ENCODE measurements at regions not wholly inside any gene's neighbourhood (a gene's known extent, or its start where the extent isn't known, plus 50 kb on each side); places are given as distances from the start of the nearest gene placed in this dataset.

DNA sequence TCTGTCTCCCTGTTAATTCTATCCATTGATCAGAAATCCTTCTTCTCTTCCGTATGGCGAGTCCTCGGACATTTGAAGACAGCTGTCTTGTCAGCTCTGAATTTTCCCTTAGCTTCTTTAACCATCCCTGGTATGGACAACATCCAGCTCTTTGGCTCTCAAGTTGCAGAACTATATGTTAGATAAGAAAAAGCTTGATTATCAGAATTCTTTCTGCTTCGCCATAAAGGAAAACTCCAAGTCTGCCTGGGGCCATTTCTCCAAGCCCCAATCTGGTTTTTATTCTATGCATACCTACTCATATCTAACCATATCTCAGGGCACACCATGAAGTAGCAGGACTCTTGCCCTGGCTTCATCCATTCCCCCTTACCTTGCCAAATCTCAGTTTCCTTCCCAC is 215.7 kb upstream of the TMC3 start:
- no peaks in the 10 kb centered on the region for H3K9me3 ChIP-seq (ENCODE audit: insufficient read depth, low read depth, low read length)
- no peak overlapping the region for H3K4me3 ChIP-seq (ENCODE audit: low read length)
- WGBS = 95% methylated on average over 4 of the region's 4 CpGs
- H3K27ac ChIP-seq (ENCODE audit: low read depth, low read length) = no peak overlapping the region
- H3K27me3 ChIP-seq (ENCODE audit: insufficient read depth, low read length) = no peaks in the 10 kb centered on the region
- no peak overlapping the region for H3K9ac ChIP-seq (ENCODE audit: low read depth, low read length)
- H3K36me3 ChIP-seq (ENCODE audit: insufficient read depth, low read length) = no peaks in the 10 kb centered on the region
- no peaks in the 10 kb centered on the region for H3K4me1 ChIP-seq (ENCODE audit: insufficient read depth, low read length)

- 93% methylated on average over 7 of the region's 7 CpGs for WGBS
- H3K27ac ChIP-seq (ENCODE audit: low read depth, low read length) = no peak overlapping the region
- no peak overlapping the region for H3K4me3 ChIP-seq (ENCODE audit: low read length)
These were observed 201.6 kb upstream of the TMC3 start for GRCh38 chr15:81575436-81576123.

GRCh38 chr15:81573098-81573746 is 199.2 kb upstream of the TMC3 start:
- Histone ChIP-seq H3K4me1 (ENCODE audit: insufficient read depth, low read length) (no peaks in the 10 kb centered on the region), H3K9ac (ENCODE audit: low read depth, low read length) (no peak overlapping the region), H3K27ac (ENCODE audit: low read depth, low read length) (no peak overlapping the region), H3K36me3 (ENCODE audit: insufficient read depth, low read length) (no peaks in the 10 kb centered on the region), H3K4me3 (ENCODE audit: low read length) (no peak overlapping the region), H3K27me3 (ENCODE audit: insufficient read depth, low read length) (no peaks in the 10 kb centered on the region), H3K9me3 (ENCODE audit: insufficient read depth, low read depth, low read length) (no peaks in the 10 kb centered on the region)
- 72% methylated on average over 9 of the region's 9 CpGs for WGBS

More at GRCh38 chr15:81575436-81576123, 201.6 kb upstream of the TMC3 start:
- Histone ChIP-seq H3K4me1 (ENCODE audit: insufficient read depth, low read length) (no peaks in the 10 kb centered on the region), H3K9ac (ENCODE audit: low read depth, low read length) (no peak overlapping the region), H3K36me3 (ENCODE audit: insufficient read depth, low read length) (no peaks in the 10 kb centered on the region), H3K27me3 (ENCODE audit: insufficient read depth, low read length) (no peaks in the 10 kb centered on the region), H3K9me3 (ENCODE audit: insufficient read depth, low read depth, low read length) (peaks cover 6% of the 10 kb centered on the region; the same call in 1 of the 2 replicates)

DNA sequence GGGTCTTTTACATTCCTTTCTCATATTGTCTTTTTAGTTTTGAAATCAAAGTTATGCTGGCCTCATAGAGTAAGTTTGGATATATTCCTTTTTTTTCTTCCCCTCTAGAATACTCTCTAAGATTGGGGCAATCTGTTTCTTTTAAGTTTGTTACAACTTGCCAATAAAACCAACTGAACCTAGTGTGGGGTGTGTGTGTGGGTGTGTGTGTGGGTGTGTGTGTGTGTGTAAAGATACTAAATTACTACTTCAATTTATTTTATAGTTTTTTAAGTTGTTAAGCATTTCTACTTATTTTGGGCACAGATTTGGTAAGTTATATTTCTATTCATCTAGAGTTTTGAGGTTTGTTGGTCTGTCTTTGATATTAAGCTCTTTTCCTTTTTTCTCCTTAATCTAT is 198.2 kb upstream of the TMC3 start:
- H3K4me3 ChIP-seq (ENCODE audit: low read length) = no peak overlapping the region
- no peaks in the 10 kb centered on the region for H3K9me3 ChIP-seq (ENCODE audit: insufficient read depth, low read depth, low read length)
- no peak overlapping the region for H3K27ac ChIP-seq (ENCODE audit: low read depth, low read length)

DNA sequence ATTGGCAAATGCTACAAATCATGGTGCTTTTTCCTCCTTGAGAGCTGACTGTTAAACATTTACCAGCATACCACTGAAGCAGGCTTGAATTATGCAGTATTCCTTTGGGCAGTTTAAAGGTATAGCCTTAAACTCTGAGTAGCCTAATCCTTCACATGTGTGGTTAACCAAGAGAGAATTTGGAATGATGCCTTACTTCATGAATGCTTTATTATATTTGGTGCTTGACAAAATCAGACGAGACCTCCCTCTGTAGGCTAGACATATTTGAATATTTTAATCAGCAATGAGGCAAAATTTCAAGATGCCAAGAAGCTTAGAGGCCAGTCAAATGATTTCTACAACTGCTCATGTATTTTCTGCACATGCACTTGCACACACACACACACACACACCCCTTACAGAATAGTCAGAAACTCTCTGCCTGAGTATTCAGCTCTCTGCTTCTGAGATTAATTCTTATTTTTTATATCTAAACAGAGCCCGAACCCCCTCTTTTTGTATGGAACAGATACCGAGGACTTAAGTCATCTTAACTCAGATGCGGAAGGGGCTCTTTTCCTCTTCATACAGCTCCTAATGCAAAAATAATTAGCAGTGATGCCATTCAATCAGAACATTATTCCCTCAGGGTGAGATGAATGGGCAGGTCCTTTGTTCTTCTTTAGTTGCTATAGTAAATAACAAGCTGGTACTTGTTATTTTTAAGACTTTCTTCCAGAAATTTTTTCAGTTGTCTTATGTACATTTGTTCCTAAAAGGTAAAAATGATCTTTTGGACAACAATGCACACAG is 195.5 kb upstream of the TMC3 start:
- WGBS = 89% methylated on average over 4 of the region's 4 CpGs
- no peak overlapping the region for H3K27ac ChIP-seq (ENCODE audit: low read depth, low read length)
- H3K36me3 ChIP-seq (ENCODE audit: insufficient read depth, low read length) = no peaks in the 10 kb centered on the region
- no peaks in the 10 kb centered on the region for H3K4me1 ChIP-seq (ENCODE audit: insufficient read depth, low read length)
- H3K27me3 ChIP-seq (ENCODE audit: insufficient read depth, low read length) = no peaks in the 10 kb centered on the region
- no peak overlapping the region for H3K4me3 ChIP-seq (ENCODE audit: low read length)
- no peak overlapping the region for H3K9ac ChIP-seq (ENCODE audit: low read depth, low read length)
- H3K9me3 ChIP-seq (ENCODE audit: insufficient read depth, low read depth, low read length) = no peaks in the 10 kb centered on the region

More for the DNA sequence above, 198.2 kb upstream of the TMC3 start:
- H3K36me3 ChIP-seq (ENCODE audit: insufficient read depth, low read length) = no peaks in the 10 kb centered on the region
- H3K27me3 ChIP-seq (ENCODE audit: insufficient read depth, low read length) = no peaks in the 10 kb centered on the region
- no peaks in the 10 kb centered on the region for H3K4me1 ChIP-seq (ENCODE audit: insufficient read depth, low read length)
- no peak overlapping the region for H3K9ac ChIP-seq (ENCODE audit: low read depth, low read length)

DNA sequence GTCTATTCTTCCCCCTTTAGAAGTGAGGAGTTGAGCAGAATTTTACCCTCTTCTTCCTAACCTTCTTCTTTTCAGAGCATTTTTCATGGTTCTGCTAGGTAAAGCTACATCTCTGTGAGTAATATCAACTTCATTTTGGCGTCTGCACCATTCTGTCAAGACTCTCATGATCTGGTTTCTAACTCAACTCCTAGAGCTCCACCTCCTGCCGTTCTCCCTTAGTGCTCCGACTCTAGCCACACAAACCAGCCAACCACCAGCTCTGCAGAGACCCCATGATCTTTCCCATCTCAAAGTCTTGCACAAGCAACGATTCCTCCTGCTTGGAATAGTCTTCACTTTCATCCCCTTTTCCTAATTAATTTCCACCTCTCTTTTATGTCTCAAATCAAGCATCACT is 193.9 kb upstream of the TMC3 start:
- H3K27ac ChIP-seq (ENCODE audit: low read depth, low read length) = no peak overlapping the region
- H3K27me3 ChIP-seq (ENCODE audit: insufficient read depth, low read length) = no peaks in the 10 kb centered on the region
- H3K4me3 ChIP-seq (ENCODE audit: low read length) = no peak overlapping the region
- H3K36me3 ChIP-seq (ENCODE audit: insufficient read depth, low read length) = no peaks in the 10 kb centered on the region
- H3K9ac ChIP-seq (ENCODE audit: low read depth, low read length) = no peak overlapping the region
- WGBS = 65% methylated on average over 4 of the region's 4 CpGs
- H3K9me3 ChIP-seq (ENCODE audit: insufficient read depth, low read depth, low read length) = no peaks in the 10 kb centered on the region
- H3K4me1 ChIP-seq (ENCODE audit: insufficient read depth, low read length) = no peaks in the 10 kb centered on the region

DNA sequence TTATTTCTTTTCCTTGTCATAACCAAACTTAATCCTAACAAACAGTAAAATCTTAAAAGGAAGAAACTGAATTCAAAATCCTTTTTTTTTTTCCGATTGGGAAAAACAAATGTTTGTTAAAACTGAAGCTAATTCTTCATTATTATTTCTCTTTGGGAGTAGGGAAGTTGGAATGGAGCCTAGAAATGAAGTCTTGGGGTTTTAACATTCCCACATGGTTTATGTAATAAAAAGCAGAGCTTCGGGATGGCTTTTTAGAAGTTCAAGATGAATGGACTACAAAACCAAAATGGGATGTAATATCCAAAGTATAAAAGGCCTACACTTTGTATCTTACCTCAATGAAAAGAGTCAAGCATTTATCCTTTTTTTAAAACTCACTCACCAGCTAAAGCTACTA is 189.0 kb upstream of the TMC3 start:
- Histone ChIP-seq H3K27me3 (ENCODE audit: insufficient read depth, low read length) (no peaks in the 10 kb centered on the region), H3K4me3 (ENCODE audit: low read length) (no peak overlapping the region), H3K9ac (ENCODE audit: low read depth, low read length) (no peak overlapping the region)

GRCh38 chr15:81560405-81560804 is 186.4 kb upstream of the TMC3 start:
- WGBS = 100% methylated on average over 1 of the region's 1 CpG
- Histone ChIP-seq H3K36me3 (ENCODE audit: insufficient read depth, low read length) (no peaks in the 10 kb centered on the region), H3K27ac (ENCODE audit: low read depth, low read length) (no peak overlapping the region), H3K9ac (ENCODE audit: low read depth, low read length) (no peak overlapping the region), H3K9me3 (ENCODE audit: insufficient read depth, low read depth, low read length) (no peaks in the 10 kb centered on the region), H3K27me3 (ENCODE audit: insufficient read depth, low read length) (no peaks in the 10 kb centered on the region), H3K4me3 (ENCODE audit: low read length) (no peak overlapping the region), H3K4me1 (ENCODE audit: insufficient read depth, low read length) (no peaks in the 10 kb centered on the region)

More for the DNA sequence above, 189.0 kb upstream of the TMC3 start:
- no peak overlapping the region for H3K27ac ChIP-seq (ENCODE audit: low read depth, low read length)
- H3K4me1 ChIP-seq (ENCODE audit: insufficient read depth, low read length) = no peaks in the 10 kb centered on the region
- WGBS = 100% methylated on average over 1 of the region's 2 CpGs
- H3K9me3 ChIP-seq (ENCODE audit: insufficient read depth, low read depth, low read length) = no peaks in the 10 kb centered on the region
- H3K36me3 ChIP-seq (ENCODE audit: insufficient read depth, low read length) = no peaks in the 10 kb centered on the region

DNA sequence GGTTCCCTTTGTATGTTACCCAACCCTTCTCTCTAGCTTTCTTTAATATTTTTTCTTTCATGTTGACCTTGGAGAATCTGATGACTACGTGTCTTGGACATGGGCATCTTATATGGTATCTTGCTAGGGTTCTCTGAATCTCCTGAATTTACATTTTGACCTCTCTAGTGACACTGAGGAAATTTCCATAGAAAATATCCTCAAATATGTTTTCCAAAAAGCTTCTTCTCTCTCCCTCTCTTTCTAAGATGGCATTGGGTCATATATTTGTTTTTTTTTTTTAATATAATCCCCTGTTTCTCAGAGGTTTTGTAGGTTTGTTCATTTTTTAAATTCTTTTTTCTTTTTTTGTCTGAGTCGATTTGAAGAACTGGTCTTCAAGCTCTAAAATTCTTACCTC is 184.0 kb upstream of the TMC3 start:
- Histone ChIP-seq H3K9ac (ENCODE audit: low read depth, low read length) (no peak overlapping the region), H3K27ac (ENCODE audit: low read depth, low read length) (no peak overlapping the region), H3K27me3 (ENCODE audit: insufficient read depth, low read length) (no peaks in the 10 kb centered on the region), H3K4me3 (ENCODE audit: low read length) (no peak overlapping the region), H3K36me3 (ENCODE audit: insufficient read depth, low read length) (no peaks in the 10 kb centered on the region), H3K9me3 (ENCODE audit: insufficient read depth, low read depth, low read length) (no peaks in the 10 kb centered on the region), H3K4me1 (ENCODE audit: insufficient read depth, low read length) (no peaks in the 10 kb centered on the region)
- WGBS = no CpG with 5 or more reads among the region's 2 CpGs

DNA sequence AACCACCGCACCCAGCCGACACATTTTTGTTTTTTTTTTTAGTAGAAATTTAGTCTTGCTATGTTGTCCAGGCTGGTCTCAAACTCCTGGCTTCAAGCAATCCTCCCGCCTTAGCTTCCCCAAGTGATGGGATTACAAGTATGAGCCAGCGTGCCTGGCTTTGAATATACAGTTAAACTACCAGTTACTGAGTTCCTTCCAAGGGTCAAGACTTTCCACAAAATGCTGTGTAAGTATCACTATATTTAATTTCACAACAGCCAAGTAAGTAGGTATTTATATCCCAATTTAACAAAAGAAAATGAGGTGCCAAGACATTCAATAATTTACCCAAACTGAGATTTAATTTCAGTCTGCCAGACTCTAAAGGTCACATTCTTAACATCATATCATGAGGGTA is 181.3 kb upstream of the TMC3 start:
- WGBS = 94% methylated on average over 4 of the region's 4 CpGs
- Histone ChIP-seq H3K27me3 (ENCODE audit: insufficient read depth, low read length) (no peaks in the 10 kb centered on the region), H3K9me3 (ENCODE audit: insufficient read depth, low read depth, low read length) (no peaks in the 10 kb centered on the region), H3K9ac (ENCODE audit: low read depth, low read length) (no peak overlapping the region), H3K4me1 (ENCODE audit: insufficient read depth, low read length) (no peaks in the 10 kb centered on the region), H3K4me3 (ENCODE audit: low read length) (no peak overlapping the region), H3K27ac (ENCODE audit: low read depth, low read length) (no peak overlapping the region), H3K36me3 (ENCODE audit: insufficient read depth, low read length) (no peaks in the 10 kb centered on the region)

DNA sequence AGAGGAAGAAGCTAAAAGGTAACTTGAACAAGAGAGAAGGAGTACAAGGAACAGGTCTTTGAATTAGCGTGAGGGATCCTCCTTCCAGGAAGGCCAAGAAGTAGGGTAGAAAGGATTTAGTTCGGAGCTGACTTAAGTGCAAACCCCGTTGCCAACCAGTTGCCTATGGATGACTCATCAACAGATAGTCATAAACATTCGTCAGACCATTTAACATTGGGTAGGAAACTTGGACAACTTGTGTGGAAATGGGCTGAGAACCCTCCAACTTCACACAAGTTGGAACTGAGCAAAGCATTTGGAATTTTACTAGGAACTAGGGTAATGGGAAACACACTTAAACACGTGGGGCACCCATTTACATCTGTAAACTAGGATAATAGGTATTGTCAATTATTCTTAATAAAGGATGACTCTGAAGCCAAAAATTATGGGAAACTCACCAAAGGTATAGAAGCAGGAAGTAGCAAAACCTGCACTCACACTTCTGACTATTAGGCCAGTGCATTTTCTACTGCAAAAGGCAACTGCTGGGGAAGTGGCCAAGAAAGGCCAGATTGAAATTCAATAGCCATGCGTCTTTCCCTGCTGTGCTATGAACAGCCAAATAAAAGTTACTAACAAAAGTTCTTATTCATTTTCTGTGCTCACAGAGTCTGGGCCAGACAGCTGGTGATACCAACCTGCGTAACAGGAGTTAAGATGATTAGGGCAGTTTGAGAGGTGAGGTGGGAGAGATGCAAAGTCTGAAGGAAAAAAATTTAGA is 174.5 kb upstream of the TMC3 start:
- H3K4me1 ChIP-seq (ENCODE audit: insufficient read depth, low read length) = peaks cover 10% of the 10 kb centered on the region; the same call in 1 of the 2 replicates
- H3K9me3 ChIP-seq (ENCODE audit: insufficient read depth, low read depth, low read length) = no peaks in the 10 kb centered on the region

More for the DNA sequence above, 174.5 kb upstream of the TMC3 start:
- Histone ChIP-seq H3K4me3 (ENCODE audit: low read length) (no peak overlapping the region), H3K36me3 (ENCODE audit: insufficient read depth, low read length) (no peaks in the 10 kb centered on the region), H3K9ac (ENCODE audit: low read depth, low read length) (no peak overlapping the region), H3K27me3 (ENCODE audit: insufficient read depth, low read length) (no peaks in the 10 kb centered on the region), H3K27ac (ENCODE audit: low read depth, low read length) (no peak overlapping the region)
- 84% methylated on average over 6 of the region's 7 CpGs for WGBS
